CD4-positive, alpha-beta T cell treated with Interleukin-15 for 4 hours (primary cell): ENCODE measurements at regions not wholly inside any gene's neighbourhood (a gene's known extent, or its start where the extent isn't known, plus 50 kb on each side); places are given as distances from the start of the nearest gene placed in this dataset.
A peak's percentile ranks its signal among the peaks of the same experiment; 100 is the strongest.
"Not testable (repeated sequence)": the region's sequence is repeated elsewhere in the genome, so short reads cannot be mapped to it uniquely, and the experiment has no call there.

Experiments
- DNase-seq: peaks from one replicate; pipeline ENCODE4 v3.0.0-alpha.2; 2020; ENCODE audit warnings: low spot score

DNA sequence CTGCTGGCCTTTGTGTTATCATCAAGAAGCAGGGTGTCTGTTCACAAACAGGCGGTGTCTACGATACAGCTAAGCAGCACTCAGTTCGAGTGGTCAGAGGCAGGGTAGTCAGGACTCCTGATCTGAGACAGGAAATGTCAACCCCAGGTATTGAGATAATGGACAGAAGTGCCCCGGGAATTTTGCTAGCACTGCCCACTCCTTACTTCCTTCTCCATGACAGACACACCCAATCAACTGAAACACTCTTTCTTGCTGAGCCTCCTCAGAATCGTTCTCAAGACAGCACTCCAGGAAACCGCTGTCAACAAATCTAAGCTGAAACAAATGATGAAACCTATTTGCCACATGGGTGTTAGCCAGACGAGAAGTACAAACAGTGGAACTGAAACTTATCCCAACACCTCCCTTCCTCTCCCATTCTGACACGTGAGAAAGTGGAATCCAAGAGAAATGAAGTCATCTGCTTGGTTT lies 109.3 kb downstream of the GTF2IRD2B start:
- DNase-seq: not testable (repeated sequence)

DNA sequence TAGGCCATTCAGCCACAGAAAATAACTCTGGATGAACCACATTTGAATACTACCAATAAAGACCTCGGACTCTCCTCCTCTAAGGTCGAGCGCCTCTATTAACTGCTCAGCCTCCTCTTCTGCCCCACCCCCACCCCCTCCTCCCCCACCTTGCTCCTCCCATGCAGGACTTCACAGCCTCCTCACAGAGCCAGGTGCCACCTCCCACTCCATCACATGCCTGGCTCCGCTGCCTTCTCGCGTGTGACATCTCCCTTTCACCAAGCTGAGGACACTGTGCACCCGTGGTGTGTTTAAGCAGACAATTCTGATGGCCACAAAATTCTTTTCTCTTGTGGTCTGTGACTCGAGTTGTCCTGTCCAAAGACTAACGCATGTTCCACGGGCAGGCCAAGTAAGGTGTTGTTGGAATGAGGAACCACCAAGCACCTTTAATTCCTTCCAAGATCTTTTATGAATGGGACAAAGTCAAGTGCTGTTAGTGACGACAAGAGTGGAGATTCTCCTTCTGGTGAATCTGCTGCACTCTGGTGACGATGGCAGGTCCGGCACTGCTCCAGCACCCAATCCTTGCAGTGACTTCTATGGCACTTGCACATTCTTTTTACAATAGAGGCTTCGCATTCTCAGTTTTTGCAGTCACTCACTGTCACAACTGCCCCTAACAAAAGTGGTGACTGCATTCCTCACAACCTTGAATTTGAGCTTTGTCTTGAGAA lies 113.1 kb downstream of the GTF2IRD2B start:
- not testable (repeated sequence) for DNase-seq

DNA sequence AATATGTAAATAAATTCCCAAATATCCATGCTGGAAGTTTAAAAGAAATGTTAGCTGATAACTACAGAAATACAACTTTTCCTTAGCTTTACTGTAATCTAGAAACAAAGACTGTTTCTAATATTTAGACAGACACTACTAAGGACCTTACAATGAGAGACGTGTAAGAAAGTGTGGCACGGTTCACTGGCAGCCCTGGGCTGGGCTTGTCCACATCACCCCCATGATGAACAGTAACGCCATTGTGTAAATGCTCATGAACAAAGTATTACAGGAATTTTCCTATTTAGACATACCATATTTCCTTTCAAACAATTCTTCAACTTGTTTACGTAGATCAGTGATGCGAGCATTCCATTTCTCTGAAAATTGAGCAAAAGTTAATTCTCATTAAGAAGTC lies 123.1 kb downstream of the GTF2IRD2B start:
- DNase-seq: not testable (repeated sequence)

DNA sequence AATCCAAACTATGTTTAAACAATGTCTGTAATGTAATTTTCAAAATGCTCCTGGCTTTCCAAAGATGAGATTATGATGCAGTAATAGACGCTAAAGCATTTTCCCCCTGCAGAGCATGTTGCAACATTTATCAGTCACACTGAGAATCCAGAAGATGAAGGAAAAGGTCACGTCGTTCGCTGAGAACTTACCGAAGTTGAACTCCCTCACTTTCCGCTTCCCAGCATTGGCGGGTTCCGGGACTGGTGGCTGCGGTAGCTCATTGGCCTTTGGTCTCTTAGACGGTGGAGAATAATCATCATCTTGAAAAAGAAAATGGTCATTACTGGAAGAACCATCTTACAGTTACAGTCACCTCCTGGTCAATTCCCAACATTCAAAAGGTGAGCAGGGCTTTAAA lies 124.6 kb downstream of the GTF2IRD2B start:
- not testable (repeated sequence) for DNase-seq

DNA sequence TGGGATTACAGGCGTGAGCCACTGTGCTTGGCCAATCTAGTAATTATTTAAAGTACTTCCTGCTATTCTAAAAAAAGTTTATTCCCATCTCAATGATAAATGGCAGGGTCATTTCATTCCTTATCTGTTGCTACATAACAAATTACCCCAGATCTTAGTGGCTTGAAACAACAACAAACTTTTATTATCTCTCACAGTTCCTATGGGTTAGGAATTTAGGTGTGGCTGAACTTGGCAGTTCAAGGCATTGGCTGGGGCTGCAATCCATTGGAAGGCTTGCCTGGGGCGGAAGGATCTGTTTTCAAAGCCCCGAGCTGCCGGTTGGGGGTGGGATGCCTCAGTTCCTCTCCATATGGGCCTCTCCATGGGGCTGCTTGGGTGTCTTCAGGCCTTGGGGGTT lies 133.7 kb downstream of the GTF2IRD2B start:
- not testable (repeated sequence) for DNase-seq

DNA sequence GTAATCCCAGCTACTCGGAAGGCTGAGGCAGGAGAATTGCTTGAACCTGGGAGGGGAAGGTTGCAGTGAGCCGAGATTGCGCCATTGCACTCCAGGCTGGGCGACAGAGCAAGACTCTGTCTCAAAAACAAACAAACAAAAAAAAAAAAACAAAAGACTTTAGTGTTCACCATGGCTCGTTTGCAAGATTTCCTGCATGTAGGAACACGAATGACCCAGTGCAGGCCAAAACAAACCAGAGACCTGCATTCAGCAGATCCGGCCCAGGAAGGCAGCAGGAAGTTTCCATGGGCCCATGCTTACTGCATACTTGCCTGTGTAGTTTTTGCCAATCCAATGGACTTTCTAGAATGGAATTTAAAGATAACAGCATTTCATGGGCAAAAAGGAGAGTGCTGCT lies 137.2 kb downstream of the GTF2IRD2B start:
- DNase-seq: not testable (repeated sequence)

DNA sequence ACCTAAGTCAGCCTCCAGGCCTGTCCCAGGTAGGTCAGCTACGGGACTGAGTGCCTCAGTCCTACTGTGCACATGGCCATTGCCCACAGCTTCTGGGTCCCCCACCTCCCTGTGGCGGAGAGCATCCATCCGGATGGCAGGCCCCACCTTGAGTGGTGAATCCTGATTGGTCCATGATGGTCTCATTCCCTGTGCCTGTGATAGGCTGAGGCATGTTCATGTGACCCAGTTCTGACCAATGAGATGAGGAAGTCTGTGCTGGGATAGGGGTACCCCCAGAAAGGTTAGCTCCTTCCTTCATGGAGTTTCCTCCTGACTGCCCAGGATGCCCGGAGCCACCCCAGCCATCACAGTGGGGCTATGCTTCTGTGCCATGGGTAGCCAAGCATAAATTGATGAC lies 138.2 kb downstream of the GTF2IRD2B start:
- DNase-seq: not testable (repeated sequence)

DNA sequence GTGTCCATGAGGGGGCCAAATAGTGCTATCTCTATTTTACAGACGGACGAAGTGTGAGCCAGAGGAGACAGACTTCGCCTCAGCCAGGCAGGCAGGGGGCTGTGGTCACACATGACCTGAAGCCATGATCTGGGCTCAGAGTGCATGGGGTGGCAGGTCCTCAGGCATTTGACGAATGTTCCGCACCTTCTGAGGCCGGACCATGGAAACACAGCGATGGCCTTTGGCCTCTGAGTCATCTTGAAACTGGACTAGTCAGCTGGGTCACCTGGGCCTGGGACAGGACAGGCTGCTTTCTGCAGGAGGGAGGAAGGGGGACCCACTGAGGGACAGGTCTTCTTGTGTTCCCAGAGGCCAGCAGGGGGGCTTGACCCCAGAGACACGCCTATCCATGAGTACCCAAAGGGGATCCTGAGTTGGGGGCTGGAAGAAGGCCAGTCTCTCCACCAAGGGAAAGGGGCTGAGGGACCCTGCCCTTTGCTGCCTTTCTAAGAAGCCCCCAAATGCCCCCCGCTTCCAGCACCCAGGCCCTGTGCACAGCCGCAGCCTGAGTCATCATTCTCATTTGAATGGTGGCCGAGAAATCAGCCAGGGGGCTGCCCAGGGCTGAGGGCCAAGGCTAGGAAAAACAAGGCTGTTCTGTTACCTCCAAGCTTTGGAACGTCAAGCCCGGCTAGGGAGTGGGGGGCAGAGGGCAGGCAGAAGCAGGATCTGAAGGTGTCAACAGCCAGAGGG lies 142.9 kb downstream of the GTF2IRD2B start:
- DNase-seq: not testable (repeated sequence)

DNA sequence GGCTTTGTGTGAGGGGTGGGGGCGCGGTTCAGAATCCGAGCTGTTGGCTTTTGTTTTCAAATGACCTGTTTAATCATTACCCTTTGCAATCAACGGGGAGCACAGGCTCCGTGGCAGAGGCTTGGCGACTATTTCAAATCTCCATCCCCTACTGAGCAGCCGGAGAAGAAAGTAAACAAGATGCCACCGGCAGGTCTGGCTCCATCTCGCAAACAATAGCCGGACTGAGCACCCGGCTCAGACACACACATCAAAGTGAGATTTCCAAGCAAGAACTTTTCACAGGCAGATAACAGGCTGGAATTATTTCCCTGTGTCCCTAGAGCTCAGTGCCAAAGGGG lies 143.4 kb downstream of the GTF2IRD2B start:
- DNase-seq: not testable (repeated sequence)

DNA sequence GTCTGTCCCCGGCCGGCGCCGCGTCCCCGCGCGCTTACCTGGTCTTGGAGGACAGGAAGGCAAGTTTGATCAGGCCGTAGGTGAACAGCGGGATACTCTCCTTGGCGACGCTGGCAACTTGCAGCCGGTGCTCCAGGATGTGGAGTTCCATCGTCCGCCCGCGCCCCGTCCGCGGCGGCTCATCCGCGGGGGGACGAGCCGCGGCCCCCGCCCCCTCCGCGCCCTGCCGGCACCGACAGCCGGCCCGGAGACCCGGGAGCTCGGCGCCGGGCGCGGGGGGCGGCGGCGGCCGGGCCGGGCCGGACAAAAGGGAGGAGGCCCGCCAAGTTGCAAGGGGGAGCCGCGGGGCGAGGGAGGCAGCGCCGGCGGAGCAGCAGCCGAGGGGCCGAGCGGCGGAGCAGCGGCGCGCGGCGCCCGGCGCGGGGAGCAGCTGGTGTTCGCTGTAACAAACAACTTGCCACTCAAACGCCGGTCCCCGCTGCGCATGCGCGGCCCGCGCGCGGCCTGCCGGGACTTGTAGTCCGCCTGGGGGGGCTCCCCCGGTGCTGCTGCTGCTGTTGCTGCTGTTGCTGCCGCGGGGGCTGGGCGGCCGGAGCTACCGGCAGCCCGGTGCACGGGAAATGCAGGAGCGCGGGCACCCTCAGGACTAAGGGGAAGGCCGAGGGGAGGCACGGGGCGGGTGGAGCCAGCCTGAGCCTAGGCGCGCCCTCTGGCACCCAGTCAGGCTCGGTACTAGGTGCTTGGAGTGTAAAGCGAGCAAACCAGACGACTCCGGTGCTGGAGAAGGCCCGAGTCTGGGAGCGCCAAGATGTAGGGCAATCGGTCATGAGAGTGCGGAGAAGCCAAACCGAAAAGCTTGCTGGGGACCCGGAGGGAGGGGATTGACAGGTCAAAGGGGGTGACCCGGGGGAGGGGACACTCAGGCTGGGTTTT lies 145.1 kb downstream of the GTF2IRD2B start:
- peak; percentile 46 for DNase-seq

DNA sequence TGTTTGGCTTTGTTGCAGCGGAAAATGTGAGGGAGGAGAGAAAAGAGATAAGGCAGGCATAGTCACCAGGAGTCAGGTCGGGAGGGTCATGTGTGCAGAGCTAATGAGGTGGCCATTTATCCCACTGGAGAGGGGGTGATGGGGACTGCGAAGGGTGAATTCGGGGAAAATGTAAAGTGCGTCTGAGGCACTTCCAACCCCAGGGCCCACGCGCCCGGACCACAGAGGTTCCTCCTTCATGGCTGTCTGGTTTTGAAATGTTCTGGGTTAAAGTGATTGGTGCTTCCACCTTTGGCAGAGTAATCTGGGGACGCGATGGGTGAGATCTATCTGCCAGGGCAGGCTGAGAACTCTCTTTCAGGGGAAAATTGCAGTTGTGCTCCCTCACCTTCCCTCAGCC lies 145.9 kb downstream of the GTF2IRD2B start:
- DNase-seq: not testable (repeated sequence)

DNA sequence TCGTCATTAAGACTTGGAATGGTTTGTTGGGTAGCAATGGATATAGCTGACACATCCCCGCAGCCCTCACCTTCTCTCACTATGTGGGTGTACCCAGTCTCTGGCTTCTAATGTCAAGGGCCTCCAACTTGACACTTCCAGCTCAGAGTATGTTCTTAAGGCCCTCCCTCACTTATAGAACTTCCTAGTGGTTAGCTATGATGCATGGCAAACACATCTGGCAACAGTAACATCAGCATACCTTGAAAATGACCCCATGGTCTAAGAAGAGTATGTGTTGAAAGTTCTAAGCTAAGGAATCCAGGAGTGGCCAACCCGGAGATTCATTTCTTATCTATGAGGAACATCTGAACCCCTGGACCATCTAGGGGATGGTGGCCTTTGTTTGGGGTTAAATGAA lies 151.2 kb downstream of the GTF2IRD2B start:
- DNase-seq: not testable (repeated sequence)

DNA sequence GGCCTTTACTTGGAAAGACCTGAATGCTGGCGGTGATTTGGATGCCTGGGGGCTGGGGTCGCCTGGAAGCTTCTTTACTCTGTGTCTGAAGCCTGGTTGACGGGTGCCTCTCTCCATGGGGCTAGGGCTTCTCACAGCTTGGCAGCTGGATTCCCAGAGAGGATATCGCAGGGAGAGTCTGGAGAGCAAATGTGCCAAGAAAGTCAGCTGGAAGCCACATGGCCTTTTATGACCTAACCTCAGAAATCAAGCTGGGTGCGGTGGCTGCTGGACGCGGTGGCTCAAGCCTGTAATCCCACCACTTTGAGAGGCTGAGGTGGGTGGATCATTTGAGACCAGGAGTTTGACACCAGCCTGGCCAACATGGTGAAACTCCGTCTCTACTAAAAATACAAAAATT lies 147.2 kb upstream of the TRIM73 start:
- DNase-seq: not testable (repeated sequence)

DNA sequence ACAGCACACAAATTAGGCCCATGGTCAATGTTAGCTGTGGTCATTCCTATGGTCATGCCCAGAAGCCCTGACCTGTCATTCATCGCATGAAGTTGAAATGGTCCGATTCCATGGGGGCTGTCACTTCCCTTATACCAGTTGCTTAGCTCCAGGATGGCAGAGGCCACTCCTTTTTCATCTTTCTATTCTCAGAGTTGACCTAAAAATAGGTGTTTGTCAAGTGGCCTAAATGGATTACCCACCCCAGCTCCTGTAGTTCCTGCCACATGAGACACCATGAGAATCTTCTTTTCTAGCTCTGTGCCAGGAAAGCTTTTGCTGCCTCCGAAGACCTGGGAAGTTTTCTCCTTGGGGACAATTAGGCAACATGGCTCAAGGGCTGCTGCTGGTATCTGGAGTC lies 141.2 kb upstream of the TRIM73 start:
- not testable (repeated sequence) for DNase-seq

DNA sequence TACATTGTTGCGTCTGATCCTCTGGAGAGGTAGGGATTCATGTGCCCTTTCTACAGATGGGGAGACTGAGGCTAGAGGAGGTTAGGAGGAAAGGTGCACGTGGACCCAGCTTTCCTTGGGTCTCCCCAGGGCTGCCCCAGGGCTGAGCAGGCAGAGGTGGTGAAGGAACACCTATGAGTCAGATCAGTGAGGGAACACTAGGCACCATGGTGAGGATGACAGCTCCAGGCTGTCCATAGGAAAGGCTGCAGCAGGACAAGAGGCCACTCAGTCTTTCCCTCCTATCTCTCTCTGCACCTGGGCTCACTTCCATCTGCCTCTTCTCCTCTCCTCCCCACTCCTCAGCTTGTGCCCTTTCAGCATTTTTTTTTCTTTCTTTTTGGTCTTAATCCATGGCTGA lies 138.0 kb upstream of the TRIM73 start:
- not testable (repeated sequence) for DNase-seq

DNA sequence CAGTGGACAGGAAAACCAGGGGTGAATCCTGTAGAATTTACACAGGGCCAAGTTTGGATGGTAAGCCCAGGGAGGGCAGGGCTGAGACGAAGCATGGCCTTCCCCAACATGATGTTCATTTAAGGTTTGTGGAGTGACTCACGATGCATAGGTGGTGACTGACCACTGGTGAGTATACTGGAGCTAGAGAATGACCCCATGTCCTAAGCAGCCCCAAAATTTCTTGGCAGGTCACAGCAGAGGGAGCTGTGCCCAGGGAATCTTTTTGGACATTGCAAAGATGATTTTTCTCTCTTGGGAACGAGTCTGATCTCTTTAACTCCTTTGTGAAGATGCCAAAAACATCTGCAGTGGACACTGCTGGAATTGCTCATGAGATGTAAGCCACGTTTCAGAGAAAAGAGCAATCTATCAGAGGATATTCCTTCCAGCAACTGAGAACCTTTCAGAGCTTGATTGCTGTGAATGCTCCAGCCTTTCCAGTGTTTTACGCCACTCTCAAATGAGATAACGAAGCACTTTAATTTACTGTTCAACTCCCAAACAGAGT lies 135.9 kb upstream of the TRIM73 start:
- DNase-seq: not testable (repeated sequence)

DNA sequence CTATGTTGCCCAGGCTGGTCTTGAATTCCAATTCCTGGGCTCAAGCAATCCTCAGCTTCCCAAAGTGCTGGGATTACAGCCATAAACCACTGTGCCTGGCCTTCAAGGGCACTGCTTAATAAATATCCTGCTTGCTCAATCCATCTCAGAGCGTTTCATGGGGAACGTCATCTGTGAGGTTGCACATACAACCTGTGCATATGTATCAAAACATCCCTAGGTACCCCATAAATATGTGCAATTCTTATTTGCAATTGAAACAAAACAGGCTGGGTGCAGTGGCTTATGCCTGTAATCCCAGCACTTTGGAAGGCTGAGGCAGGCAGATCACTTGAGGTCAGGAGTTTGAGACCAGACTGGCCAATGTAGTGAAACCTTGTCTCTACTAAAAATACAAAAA lies 133.8 kb upstream of the TRIM73 start:
- not testable (repeated sequence) for DNase-seq

DNA sequence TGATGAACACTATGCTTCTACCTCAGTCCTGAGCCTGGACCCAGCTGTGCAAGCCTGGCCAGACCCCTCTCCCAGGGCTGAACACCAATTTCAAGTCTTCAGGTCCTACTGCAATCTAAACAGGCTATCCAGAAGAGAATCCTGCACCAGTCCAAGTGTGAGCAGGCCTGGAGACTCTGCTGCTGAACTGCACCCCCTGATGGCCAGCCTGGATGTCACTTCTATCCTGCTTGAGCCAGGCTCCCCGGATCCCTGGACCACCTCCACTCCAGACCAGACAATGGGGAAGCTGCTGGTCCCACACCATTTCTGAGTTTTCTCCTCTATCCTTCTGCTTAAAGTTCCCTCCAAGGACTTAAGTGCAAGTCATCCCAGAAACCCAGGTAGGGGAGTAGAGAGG lies 127.3 kb upstream of the TRIM73 start:
- not testable (repeated sequence) for DNase-seq

DNA sequence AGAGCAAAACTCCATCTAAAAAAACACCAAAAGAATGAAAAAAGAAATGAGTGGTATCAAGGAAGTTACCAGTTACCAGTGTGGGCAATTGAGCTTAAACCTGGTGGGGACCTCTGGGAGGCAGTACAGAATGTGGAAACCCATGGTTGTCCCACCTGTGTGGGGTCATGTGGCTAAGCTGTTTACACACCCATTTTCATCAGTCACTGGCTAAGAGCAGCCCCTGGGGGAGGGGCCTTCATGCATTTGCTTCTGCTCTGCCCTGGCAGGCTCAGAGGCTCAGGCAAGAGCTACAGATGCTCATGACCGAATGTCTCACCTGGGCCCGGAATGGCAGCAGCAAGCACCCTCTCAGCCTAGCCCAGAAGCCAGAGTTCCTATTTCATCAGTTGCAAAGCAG lies 126.3 kb upstream of the TRIM73 start:
- not testable (repeated sequence) for DNase-seq

DNA sequence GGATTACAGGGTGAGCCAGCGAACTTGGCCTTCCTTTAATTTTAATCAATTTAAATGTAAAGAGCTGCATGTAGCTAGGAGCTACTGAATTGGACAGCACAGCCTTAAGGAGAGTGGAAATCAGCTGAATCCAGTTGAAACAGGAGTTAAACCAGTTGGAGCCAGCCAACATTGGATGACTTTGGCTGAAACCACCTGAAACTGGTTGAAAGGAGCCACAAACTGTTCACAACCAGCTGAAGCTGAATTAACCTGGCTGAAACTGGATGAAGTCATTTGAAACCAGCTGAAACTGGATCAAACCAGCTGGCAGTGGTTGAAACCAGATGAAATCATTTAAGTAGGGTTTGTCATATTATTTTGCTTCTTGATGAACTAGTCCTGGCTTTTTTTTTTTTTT lies 121.3 kb upstream of the TRIM73 start:
- DNase-seq: not testable (repeated sequence)
